ENCODE measurements at regions not wholly inside any gene's neighbourhood (a gene's known extent, or its start where the extent isn't known, plus 50 kb on each side); places are given as distances from the start of the nearest gene placed in this dataset.

GRCh38 chr7:116425647-116426209, 73.8 kb upstream of the CAV2 start:
- TF ChIP-seq EZH2 (IDR thresholded peaks at IDR 0.05): no peak
- TF ChIP-seq, protein P1, sequence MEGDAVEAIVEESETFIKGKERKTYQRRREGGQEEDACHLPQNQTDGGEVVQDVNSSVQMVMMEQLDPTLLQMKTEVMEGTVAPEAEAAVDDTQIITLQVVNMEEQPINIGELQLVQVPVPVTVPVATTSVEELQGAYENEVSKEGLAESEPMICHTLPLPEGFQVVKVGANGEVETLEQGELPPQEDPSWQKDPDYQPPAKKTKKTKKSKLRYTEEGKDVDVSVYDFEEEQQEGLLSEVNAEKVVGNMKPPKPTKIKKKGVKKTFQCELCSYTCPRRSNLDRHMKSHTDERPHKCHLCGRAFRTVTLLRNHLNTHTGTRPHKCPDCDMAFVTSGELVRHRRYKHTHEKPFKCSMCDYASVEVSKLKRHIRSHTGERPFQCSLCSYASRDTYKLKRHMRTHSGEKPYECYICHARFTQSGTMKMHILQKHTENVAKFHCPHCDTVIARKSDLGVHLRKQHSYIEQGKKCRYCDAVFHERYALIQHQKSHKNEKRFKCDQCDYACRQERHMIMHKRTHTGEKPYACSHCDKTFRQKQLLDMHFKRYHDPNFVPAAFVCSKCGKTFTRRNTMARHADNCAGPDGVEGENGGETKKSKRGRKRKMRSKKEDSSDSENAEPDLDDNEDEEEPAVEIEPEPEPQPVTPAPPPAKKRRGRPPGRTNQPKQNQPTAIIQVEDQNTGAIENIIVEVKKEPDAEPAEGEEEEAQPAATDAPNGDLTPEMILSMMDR (IDR thresholded peaks at IDR 0.05 in 2 of 3, conservative IDR thresholded peaks at IDR 0.05 in 1 of 3; ENCODE audit: borderline replicate concordance in 1 of 3, insufficient read depth in 1 of 3, low read depth in 2 of 3, low read length in 2 of 3): no peak
- TF ChIP-seq ZFX (IDR thresholded peaks at IDR 0.05): no peak
- TF ChIP-seq ZBTB33 (IDR thresholded peaks at IDR 0.05; ENCODE audit: extremely low read depth, insufficient replicate concordance, low read length): no peak
- TF ChIP-seq EGR1 (IDR thresholded peaks at IDR 0.05; ENCODE audit: low read depth): no peak
- TF ChIP-seq ELF1 (IDR thresholded peaks at IDR 0.05; ENCODE audit: borderline replicate concordance, low read depth): no peak

Data from HCT116 (cell line).